ENCODE measurements at regions not wholly inside any gene's neighbourhood (a gene's known extent, or its start where the extent isn't known, plus 50 kb on each side); places are given as distances from the start of the nearest gene placed in this dataset.

DNA sequence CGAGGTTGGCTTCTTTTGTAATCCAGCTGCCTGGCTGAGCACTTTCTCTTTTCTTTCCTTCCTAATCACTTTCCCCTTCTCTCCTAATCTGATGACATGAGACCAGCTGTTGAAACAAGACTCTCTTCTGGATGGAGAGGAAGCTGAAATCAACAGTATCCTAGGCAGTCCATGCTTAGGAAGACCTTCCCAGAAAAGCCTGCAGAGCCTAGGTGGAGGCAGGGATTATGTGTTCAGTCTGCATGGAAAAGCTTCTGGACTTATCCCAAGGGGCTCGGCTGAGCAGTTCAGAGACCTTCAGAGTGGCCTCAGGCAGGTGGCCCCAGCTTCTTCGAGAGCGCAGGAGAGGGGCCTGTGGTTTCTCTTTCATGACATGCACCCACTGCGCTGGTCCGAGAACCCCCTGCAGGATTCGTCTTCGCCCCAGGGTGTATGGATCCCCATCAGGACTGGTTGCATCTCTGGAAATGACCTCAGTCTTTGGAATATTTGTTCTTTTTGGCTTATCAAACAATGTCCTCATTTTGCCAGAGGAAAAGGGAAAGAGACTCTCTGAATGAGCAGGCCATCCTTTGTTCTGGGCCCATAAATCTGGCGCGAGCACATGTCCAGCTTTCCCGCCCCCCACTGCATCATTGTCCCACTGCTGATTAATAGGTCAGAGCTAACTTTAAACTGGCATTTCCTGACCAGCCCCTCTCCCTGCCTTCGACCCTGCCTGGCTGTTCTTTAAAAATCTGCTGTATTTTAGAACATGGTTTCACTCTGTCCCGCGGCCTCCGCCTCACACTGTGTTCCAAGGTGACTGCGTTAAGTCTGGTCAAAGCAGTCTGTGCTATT is 177.9 kb upstream of the KLF4 start:
- BruUV-seq (replicated peaks), result no TSS peak
- H3K27me3 ChIP-seq (ENCODE audit: low read length), result no peaks in the 10 kb centered on the region
- ATAC-seq, result no peak
- DNase-seq, result no peak
- ChIA-PET POLR2A (ENCODE audit: unreplicated experiment) (no interaction called here), CTCF (no interaction called here)
- no peak for TF ChIP-seq EZH2 (IDR thresholded peaks at IDR 0.05; ENCODE audit: low read length, unreplicated experiment)
- TF ChIP-seq EZH2phosphoT487 (IDR thresholded peaks at IDR 0.05; ENCODE audit: borderline replicate concordance, low read length), result no peak
- TF ChIP-seq, protein P1, sequence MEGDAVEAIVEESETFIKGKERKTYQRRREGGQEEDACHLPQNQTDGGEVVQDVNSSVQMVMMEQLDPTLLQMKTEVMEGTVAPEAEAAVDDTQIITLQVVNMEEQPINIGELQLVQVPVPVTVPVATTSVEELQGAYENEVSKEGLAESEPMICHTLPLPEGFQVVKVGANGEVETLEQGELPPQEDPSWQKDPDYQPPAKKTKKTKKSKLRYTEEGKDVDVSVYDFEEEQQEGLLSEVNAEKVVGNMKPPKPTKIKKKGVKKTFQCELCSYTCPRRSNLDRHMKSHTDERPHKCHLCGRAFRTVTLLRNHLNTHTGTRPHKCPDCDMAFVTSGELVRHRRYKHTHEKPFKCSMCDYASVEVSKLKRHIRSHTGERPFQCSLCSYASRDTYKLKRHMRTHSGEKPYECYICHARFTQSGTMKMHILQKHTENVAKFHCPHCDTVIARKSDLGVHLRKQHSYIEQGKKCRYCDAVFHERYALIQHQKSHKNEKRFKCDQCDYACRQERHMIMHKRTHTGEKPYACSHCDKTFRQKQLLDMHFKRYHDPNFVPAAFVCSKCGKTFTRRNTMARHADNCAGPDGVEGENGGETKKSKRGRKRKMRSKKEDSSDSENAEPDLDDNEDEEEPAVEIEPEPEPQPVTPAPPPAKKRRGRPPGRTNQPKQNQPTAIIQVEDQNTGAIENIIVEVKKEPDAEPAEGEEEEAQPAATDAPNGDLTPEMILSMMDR (conservative IDR thresholded peaks at IDR 0.05; ENCODE audit: low read depth, low read length), result no peak
- H3K4me1 ChIP-seq (ENCODE audit: insufficient read depth, low read length), result no peaks in the 10 kb centered on the region
- no peaks in the 10 kb centered on the region for H4K20me1 ChIP-seq (ENCODE audit: low read length)
- intact Hi-C loops (cut with micrococcal nuclease), result no loop called here
- no peaks in the 10 kb centered on the region for H3K79me2 ChIP-seq (ENCODE audit: low read length)
- H3K27ac ChIP-seq (ENCODE audit: low read length), result no peak overlapping the region
- H3F3A ChIP-seq (ENCODE audit: low read length, unreplicated experiment), result no peaks in the 10 kb centered on the region
- H3K9me2 ChIP-seq (replicated peaks; ENCODE audit: low read length), result no peaks in the 10 kb centered on the region
- no peak overlapping the region for H2AFZ ChIP-seq (ENCODE audit: low read length)
- no peak overlapping the region for H3K4me3 ChIP-seq (ENCODE audit: low read length)
- no peak overlapping the region for H3K4me2 ChIP-seq (ENCODE audit: low read length)
- no peaks in the 10 kb centered on the region for H3K9me3 ChIP-seq (ENCODE audit: low read length)
- no peak overlapping the region for H3K9ac ChIP-seq (ENCODE audit: low read length)
- H3K36me3 ChIP-seq (ENCODE audit: low read depth, low read length), result no peaks in the 10 kb centered on the region

GRCh38 chr9:107665057-107665456 is 175.5 kb upstream of the KLF4 start:
- intact Hi-C loops (cut with micrococcal nuclease), result no loop called here
- no peak for DNase-seq
- ChIA-PET CTCF (no interaction called here), POLR2A (ENCODE audit: unreplicated experiment) (no interaction called here)
- Histone ChIP-seq H3K27ac (ENCODE audit: low read length) (no peak overlapping the region), H3K79me2 (ENCODE audit: low read length) (no peaks in the 10 kb centered on the region), H2AFZ (ENCODE audit: low read length) (no peak overlapping the region), H3K4me3 (ENCODE audit: low read length) (no peak overlapping the region), H3F3A (ENCODE audit: low read length, unreplicated experiment) (no peaks in the 10 kb centered on the region), H3K9me3 (ENCODE audit: low read length) (no peaks in the 10 kb centered on the region), H3K4me1 (ENCODE audit: insufficient read depth, low read length) (no peaks in the 10 kb centered on the region), H4K20me1 (ENCODE audit: low read length) (no peaks in the 10 kb centered on the region), H3K9me2 (replicated peaks; ENCODE audit: low read length) (no peaks in the 10 kb centered on the region), H3K4me2 (ENCODE audit: low read length) (no peak overlapping the region), H3K36me3 (ENCODE audit: low read depth, low read length) (no peaks in the 10 kb centered on the region), H3K9ac (ENCODE audit: low read length) (no peak overlapping the region), H3K27me3 (ENCODE audit: low read length) (no peaks in the 10 kb centered on the region)
- TF ChIP-seq, protein P1 (conservative IDR thresholded peaks at IDR 0.05; ENCODE audit: low read depth, low read length), result no peak
- no peak for TF ChIP-seq EZH2phosphoT487 (IDR thresholded peaks at IDR 0.05; ENCODE audit: borderline replicate concordance, low read length)
- no peak for TF ChIP-seq EZH2 (IDR thresholded peaks at IDR 0.05; ENCODE audit: low read length, unreplicated experiment)
- ATAC-seq, result no peak
- no TSS peak for BruUV-seq (replicated peaks)

DNA sequence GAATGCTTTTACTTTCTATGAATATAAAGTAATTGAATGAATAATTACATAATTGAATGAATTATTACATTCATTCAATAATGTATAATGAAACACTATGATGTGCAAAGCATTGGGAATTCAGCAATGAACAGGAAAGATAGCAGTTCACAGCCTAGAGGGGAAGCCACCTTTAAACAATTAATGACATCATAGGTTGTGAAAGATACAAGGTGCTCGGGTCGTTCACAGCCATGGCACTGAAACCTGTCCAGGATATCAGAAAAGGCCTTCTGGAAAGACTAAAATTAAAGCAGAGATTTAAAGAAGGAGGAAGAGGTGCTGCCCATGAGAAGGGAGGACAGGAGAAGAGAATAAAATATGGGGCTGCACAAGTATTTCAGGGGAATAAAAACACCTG is 171.4 kb upstream of the KLF4 start:
- intact Hi-C loops (cut with micrococcal nuclease), result no loop called here
- H3K4me3 ChIP-seq (ENCODE audit: low read length), result no peak overlapping the region
- no peaks in the 10 kb centered on the region for H3K79me2 ChIP-seq (ENCODE audit: low read length)
- CTCF ChIA-PET, result no interaction called here
- H3F3A ChIP-seq (ENCODE audit: low read length, unreplicated experiment), result no peaks in the 10 kb centered on the region
- no peaks in the 10 kb centered on the region for H3K9me3 ChIP-seq (ENCODE audit: low read length)
- H3K27ac ChIP-seq (ENCODE audit: low read length), result no peak overlapping the region
- H3K4me2 ChIP-seq (ENCODE audit: low read length), result no peak overlapping the region
- no peak overlapping the region for H3K9ac ChIP-seq (ENCODE audit: low read length)
- POLR2A ChIA-PET (ENCODE audit: unreplicated experiment), result no interaction called here
- no peaks in the 10 kb centered on the region for H3K36me3 ChIP-seq (ENCODE audit: low read depth, low read length)
- H2AFZ ChIP-seq (ENCODE audit: low read length), result no peak overlapping the region
- no peak for ATAC-seq
- DNase-seq, result no peak
- no peaks in the 10 kb centered on the region for H3K27me3 ChIP-seq (ENCODE audit: low read length)
- no peaks in the 10 kb centered on the region for H3K4me1 ChIP-seq (ENCODE audit: insufficient read depth, low read length)
- no peaks in the 10 kb centered on the region for H4K20me1 ChIP-seq (ENCODE audit: low read length)
- no TSS peak for BruUV-seq (replicated peaks)
- H3K9me2 ChIP-seq (replicated peaks; ENCODE audit: low read length), result no peaks in the 10 kb centered on the region
- TF ChIP-seq EZH2phosphoT487 (IDR thresholded peaks at IDR 0.05; ENCODE audit: borderline replicate concordance, low read length) (no peak), EZH2 (IDR thresholded peaks at IDR 0.05; ENCODE audit: low read length, unreplicated experiment) (no peak)
- TF ChIP-seq, protein P1 (conservative IDR thresholded peaks at IDR 0.05; ENCODE audit: low read depth, low read length), result no peak
